HepG2 (cell line): ENCODE measurements at regions not wholly inside any gene's neighbourhood (a gene's known extent, or its start where the extent isn't known, plus 50 kb on each side); places are given as distances from the start of the nearest gene placed in this dataset.

Experiments
- NFE2L2 ChIP-seq: fragments of 150-350 bp; IDR thresholded peaks from 2 replicates; pipeline ENCODE4 v1.6.1; 2014; ENCODE audit warnings: low read length
- ZNF263 ChIP-seq: sonication (generic); formaldehyde crosslinking; IDR thresholded peaks from 2 replicates; pipeline ENCODE4 v1.4.0; 2020; ENCODE audit warnings: missing genetic modification reagents
- TF ChIP-seq, protein P1 (sequence below): sonication (generic); formaldehyde crosslinking; IDR thresholded peaks from 2 replicates; pipeline ENCODE4 v1.5.0; 2020; ENCODE audit warnings: mild to moderate bottlenecking, missing genetic modification reagents, moderate library complexity

DNA sequence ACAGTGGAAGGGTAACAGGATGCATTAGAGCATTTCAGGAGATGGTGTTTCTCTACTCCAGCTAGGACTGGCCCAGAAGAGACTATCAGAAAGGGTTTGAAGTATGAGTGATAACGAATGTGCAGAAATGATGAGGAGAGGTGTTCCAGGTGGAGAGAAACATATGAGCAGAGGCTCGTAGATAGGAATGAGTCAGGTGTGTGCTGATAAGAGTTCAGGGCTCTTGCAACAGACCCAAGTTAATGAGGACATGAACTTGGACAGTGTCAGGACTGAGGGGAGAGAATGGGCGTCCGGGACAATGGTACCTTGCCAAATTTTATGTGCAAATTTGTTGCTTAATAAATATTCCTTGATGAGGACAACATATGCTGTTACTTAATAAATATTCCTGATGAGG lies 183.9 kb upstream of the NFIA start:
- TF ChIP-seq, protein P1, sequence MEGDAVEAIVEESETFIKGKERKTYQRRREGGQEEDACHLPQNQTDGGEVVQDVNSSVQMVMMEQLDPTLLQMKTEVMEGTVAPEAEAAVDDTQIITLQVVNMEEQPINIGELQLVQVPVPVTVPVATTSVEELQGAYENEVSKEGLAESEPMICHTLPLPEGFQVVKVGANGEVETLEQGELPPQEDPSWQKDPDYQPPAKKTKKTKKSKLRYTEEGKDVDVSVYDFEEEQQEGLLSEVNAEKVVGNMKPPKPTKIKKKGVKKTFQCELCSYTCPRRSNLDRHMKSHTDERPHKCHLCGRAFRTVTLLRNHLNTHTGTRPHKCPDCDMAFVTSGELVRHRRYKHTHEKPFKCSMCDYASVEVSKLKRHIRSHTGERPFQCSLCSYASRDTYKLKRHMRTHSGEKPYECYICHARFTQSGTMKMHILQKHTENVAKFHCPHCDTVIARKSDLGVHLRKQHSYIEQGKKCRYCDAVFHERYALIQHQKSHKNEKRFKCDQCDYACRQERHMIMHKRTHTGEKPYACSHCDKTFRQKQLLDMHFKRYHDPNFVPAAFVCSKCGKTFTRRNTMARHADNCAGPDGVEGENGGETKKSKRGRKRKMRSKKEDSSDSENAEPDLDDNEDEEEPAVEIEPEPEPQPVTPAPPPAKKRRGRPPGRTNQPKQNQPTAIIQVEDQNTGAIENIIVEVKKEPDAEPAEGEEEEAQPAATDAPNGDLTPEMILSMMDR: no peak
- TF ChIP-seq NFE2L2 (no peak), ZNF263 (CRISPR knock-in tag) (no peak)
